HuH-7 (cell line): ENCODE measurements at regions not wholly inside any gene's neighbourhood (a gene's known extent, or its start where the extent isn't known, plus 50 kb on each side); places are given as distances from the start of the nearest gene placed in this dataset.
A peak's percentile ranks its signal among the peaks of the same experiment; 100 is the strongest.

Experiments
- DNase-seq: peaks from one replicate; pipeline ENCODE4 v3.0.0; 2011; ENCODE audit warnings: low spot score

DNA sequence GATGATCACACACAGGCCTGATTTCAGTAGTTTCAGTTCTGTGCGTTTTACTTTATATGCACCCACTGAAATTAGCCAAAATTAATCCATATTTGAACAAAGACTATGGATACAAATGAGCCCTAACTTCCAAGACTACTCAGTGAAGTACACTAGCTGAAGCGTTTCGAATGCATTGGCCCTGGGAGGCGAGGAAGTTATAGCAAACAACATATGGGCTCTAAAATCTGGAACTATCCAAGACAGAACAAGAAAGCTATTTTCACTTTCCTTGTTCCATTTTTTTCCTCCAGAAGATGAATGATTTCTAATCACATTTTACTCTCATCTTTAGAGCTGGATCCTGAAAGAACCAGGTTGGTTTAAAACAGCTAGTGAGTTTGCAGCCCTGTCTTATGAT is 399.4 kb upstream of the HNRNPA3 start:
- DNase-seq = no peak

DNA sequence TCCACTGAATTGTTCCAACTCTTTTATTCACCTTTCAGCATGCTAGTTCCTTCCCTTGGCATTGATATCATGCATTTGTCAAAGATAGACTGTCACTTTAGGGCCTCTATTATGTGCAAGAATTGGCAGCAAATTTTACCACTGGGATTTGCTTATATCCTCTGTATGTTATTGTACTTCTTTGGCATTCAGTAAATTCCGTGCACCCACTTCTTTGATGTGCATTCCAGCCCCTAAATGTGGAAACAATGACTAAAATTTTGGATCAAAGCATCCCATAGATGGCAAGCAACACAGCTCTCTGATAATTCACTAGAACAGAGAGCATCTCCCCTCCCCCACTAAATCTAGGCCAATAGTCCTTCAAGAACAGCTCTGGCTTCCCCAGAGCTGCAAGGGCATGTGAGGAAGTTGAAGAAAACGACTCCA is 399.0 kb upstream of the HNRNPA3 start:
- DNase-seq = no peak

DNA sequence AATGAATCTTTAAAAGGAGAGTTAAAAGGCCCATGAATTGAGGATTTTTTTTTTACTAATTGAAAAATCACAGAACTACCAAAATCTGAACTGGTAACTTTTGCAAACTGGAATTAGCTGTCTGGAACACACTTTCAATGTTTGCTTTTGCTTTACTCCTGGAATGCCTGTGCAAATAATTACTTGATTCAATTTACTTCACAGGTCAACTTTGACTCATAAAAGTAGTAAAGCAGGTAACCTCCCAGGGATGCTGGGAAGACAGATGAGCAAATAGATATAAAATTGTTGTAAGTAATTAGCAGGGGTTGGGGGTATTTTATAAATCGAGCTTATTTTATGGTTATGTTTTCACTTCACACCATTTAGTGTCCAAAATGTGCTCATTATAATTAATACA is 398.3 kb upstream of the HNRNPA3 start:
- DNase-seq = no peak

DNA sequence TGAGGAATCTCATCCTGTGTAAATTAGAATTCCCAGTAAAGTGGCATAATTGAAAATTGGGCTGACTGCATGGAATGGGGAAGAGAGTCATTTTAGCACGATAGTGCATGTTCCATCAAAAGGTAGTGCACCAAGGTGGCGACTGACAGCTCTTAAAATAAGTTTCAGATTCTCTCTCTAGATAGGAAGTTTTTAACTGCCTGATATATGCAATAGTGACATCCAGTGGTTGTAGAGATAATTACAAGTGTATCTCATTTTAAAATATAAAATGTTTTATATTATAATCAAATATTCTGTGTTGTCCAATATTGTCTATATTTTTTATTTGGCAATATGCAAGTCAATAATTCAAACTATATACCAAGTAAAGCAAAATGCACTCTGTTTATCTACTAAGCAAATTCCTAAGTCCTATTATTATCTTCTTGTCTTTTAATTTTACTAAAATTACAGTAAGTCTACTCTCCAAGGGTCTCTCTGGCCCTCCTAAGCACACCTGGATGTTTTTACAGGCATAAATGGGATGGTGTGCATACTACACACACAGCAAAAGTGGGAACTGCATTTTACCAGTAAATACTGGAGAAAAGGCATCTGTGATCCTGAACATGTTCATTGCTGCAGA is 397.7 kb upstream of the HNRNPA3 start:
- peak; percentile 20 for DNase-seq

DNA sequence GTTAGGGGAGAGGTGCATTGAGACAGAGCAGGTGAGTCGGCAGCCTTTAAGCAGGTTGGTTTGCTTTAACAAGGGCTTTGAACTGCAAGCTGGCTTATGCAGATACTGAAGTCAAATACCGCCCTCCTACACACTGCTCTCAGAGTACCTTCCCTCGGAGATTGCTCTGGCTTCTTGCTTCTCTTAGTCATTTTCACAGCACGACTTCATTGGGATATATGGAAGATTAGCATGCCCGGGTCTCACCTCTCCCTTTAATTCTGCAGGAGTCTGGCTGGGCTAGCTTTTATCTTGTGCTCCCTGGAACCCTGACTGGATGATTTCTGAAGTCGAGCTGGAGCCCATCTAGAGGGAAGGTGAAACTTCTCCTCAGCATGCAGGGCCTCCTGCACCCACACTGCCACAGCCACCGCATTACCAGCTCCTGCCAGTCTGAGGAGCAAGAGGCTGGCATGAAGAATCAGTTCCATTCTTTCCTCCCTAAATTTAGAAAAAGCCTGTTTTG is 395.5 kb upstream of the HNRNPA3 start:
- DNase-seq = no peak

DNA sequence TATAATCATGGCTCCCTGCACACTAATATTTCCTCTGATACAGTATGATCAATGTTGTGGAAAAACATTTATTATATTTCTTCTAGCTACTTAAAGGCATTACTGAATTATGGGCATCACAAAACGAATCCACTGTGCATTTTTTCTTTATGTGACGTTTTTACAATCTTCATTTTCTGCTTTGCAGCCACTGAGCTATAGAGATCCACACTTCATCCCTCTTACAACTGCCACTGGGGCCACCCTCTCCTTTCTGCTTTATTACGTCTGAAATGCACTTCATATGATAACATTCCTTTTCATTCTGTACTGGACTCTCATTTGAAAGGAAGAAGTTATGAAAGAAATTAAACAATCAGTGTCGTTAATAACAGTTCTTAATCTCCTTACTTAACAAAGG is 394.5 kb upstream of the HNRNPA3 start:
- DNase-seq = no peak

GRCh38 chr2:176818617-176819016 is 394.0 kb upstream of the HNRNPA3 start:
- DNase-seq = no peak

- DNase-seq = no peak
Measured at GRCh38 chr2:176819306-176819705, 393.3 kb upstream of the HNRNPA3 start.

- DNase-seq = no peak
Measured at GRCh38 chr2:176820371-176820932, 392.1 kb upstream of the HNRNPA3 start.

DNA sequence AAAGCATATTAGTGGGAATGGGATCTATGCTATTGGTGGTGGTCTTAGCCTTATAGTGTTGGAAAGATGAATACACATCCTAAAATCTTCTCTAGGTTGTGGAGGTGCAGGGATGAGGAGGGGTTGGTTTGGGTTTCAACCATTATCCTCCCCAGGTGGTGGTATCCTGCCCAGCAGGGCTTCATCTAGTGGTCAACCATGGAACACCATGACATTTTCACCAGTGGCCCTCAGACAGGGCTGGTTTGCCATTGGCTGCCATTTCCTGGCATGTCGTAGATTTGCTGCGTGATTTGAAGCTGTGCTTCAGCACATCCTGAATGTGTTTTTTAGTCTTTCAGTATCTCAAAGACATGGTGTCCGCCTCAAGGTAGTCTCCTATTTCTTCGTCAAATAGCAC is 391.2 kb upstream of the HNRNPA3 start:
- DNase-seq = peak; percentile 29

GRCh38 chr2:176822060-176822459 is 390.5 kb upstream of the HNRNPA3 start:
- DNase-seq = no peak

- no peak for DNase-seq
Measured at GRCh38 chr2:176826356-176826755, 386.2 kb upstream of the HNRNPA3 start.

DNA sequence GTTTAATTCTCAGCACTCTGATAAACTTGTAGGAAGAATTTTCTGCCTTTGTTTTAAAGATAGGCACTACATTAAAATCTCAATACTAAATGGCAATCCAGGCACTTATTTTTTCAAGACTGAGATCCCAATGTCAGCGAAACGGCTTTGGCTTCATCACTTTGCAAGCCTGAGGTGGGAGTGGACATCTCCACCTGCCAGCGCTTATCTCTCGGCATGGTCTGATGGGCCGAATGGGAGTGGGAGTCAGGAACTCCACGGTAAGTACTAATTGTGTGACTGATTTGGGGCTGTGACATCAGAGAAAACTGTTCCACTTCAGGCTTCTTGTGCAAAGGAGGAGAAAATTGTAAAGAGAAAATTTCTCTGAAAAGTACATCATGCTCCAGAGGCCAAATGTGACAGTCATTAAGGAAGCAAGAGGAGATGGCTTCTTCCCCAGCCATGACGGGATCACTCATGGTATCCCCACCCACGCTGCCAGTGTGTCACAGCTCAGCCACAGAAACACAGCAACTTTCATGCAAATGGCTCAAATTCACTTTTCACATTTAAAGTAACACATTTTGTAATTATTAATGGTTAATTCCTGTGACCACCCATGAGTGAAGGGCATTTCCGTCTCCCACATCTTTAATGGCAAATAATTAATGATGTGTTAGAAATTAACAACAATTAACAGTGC is 385.5 kb upstream of the HNRNPA3 start:
- no peak for DNase-seq

GRCh38 chr2:176830362-176830761 is 382.2 kb upstream of the HNRNPA3 start:
- DNase-seq = peak; percentile 15

DNA sequence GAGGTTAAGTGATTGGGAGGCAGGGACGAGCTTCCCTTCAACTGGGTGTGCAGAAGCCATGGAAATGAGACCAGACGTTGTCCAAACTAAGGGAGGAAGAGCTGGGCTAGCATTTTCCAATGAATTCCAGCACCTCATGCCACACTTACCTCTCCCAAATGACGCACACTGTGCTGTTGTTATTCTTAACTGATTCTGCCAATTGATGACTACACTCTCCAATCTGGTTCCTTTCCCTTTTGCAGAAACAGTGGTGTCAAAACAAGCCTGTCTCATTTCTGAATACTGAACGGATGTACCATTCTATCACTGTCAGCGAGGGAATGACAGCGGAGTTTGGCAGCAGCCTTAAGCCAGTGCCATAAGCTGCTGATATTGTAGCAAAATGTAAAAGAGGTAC is 380.5 kb upstream of the HNRNPA3 start:
- DNase-seq = no peak

DNA sequence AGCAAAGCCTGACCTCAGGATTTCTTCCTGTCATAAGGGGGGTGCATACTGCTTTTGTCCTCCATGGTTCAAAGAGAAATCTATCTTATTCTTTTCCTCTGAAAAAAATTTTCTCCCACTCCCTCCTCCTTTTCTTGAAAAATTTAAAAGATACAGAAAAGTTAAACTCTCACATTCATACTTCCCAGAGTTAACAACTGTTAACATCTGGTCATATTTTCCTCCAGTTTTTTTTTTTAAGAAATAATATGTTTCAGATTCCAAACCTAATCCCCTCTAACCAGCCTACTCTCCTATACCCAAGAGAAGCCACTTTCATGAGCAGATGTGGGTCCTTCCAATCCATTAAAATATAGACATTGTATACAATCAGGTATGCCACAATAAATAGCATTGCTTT is 378.9 kb upstream of the HNRNPA3 start:
- no peak for DNase-seq

DNA sequence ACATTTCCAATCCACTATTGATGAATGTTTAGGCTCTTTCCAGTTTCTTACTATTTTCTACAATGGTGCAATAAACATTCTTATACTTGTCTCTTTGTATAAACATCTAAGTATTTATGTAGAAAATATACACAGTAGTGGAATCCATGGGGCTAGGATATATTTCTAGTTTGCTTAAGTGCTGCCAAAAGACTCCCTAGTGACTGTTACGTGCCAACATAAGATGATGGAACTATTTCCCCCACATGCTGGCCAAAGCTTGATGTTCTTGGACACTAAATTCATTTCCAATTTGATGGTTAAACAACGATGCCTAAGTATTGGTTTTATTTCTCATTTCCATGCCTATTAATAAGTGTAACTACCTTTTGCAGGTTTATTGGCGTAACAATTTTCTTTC is 378.4 kb upstream of the HNRNPA3 start:
- no peak for DNase-seq

DNA sequence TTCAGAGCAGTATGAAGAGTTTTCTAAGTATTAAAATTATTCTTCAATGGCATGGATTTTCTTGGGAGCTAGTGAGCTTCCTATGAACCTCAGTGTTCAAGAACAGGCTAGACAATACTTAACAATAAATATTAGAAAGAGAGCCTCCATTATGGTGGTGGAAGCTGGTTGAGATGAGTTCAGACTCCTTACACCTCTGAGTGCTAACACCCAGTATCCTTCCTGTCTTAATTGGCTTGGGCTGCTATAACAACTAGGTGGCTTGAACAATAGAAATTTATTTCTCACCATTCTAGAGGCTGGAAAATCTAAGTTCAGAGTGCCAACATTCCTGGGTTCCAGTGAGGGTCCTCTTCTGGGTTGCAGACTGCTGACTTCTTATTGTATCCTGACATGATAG is 369.4 kb upstream of the HNRNPA3 start:
- no peak for DNase-seq

- no peak for DNase-seq
Measured at GRCh38 chr2:176844461-176844860, 368.1 kb upstream of the HNRNPA3 start.

- no peak for DNase-seq
Measured at GRCh38 chr2:176845718-176846117, 366.9 kb upstream of the HNRNPA3 start.

DNA sequence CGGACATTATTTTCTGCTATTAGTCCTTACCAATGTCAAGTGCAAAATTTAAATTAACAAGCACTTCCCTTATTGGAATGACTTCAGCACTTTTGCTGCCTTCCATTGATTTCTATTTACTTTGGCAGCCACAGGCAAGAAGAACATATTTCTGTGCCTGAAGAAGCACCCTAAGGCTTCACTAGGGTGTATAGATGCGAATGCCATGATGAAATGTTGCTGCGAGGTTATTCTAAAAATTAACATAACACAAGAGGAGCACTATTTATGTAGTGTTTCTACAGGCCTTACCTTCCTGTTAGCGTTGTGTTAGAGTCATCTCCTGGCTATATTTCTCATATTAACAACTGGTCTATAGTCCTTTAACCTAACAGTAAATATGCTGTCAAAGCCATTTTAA is 365.0 kb upstream of the HNRNPA3 start:
- DNase-seq = no peak

DNA sequence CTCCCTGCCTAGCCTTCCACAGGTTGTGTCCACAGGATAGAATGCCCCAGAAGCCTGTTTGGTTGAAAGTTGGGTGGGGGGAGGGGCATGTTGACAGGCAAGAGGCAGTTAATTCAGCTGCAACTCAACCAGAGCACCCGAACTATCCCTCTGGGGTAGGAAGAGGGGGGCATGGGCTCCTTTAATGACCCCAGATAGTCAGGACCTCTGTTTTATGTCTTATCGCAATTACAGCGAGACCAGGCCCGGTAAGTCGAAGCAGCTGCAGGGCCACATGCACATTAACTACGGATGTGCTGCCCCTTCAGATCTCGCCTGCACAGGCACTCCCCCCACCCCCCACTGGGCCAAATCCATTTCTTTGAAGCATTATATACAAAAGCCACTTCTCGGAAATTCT is 363.8 kb upstream of the HNRNPA3 start:
- DNase-seq = no peak

DNA sequence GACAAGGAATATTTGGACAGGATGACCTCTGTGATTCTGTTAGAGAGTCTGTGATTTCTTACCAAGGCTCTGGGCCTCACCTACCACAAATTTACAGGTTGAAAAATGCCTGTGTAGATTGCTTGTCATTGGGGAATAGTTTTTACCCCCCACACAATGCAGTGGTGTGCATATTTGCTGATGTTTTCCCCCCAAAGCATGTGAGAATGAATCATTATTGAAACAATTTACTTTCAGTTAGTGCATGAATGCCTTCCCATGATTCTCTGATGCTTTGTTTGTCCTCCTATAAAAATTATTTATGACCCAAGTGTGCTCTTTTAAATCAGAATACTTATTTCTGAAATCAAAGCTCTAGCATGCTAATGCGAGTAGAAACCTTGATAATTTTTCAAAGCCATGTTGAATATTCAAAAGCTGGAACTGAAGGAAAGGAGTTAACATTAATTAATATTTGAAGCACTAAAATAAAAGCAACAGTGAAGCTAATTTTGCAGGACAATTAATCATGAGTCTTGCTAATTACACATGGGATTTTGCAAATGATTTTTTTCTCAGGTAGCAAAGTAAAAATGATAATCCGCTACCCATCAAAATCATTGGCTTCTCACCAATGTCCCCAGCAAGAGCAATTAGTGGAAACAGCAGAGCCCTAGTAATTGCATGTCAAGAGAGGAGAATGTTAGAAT is 361.2 kb upstream of the HNRNPA3 start:
- no peak for DNase-seq
